ENCODE measurements at regions not wholly inside any gene's neighbourhood (a gene's known extent, or its start where the extent isn't known, plus 50 kb on each side); places are given as distances from the start of the nearest gene placed in this dataset.

DNA sequence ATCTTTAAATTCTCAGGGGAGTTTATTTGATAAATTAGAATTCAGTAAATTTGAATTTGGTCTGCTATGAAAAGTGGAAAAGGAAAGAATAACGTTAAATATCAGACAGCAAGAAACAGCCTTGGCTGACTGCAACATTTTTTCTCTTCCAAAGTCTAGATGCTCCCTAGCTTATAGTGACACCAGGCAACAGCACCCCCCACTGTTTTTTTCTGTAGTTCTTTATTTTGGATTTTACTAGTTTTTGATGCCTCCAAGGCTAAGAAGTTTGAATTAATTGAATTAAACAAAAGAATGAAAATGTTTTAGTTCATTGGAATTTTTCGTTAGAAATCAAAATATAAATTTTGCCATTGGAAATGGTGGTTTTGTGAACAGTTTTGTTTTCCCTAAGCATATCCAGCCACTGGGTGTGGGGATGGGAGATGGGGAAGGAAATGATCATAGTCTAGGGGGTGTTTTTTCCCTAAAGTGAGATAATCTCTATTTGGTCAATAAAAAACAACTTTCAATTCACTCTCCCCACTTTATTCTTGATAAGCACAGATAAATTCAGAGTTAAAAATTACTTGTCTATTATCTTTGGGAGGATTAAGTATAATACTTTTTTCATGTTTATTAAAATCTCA, 199.3 kb upstream of the CD180 start:
- DNase-seq = no peak

DNA sequence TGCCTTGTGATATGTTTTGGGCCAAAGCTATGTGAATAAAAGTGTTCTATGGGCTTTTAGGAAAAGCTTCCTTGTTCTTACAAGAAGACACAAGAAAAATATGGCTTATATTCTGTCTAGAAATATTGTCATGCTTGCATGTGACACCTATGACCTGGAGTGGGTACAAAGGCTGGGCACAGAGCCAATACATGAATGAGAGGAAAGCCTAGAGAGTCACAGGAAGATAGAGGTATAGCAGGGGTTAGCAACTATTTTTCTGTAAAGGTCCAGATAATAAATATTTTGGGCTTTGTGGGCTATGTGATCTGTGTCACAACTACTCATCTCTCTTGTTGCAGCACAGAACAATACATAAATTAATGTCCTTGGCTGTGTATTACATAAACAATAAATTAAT, 196.6 kb upstream of the CD180 start:
- DNase-seq = no peak

DNA sequence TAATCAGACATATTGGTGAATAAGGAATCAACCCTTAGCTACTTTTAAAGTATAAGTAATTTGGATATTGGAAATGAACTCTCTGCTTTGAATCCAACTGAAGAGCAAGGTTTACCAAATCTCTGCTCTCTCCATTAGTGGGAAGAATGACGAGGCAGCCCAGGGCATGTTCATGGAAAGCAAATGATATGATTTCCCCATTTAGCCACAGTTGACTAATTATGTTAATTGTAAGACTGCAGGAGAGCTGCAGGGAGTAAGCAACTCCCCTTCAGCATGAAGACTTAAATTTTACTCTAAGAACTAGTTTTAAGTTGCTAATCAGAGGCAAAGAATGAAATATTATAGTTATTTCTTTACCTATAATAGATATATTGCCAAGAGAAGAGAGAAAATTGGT, 194.3 kb upstream of the CD180 start:
- DNase-seq = no peak

DNA sequence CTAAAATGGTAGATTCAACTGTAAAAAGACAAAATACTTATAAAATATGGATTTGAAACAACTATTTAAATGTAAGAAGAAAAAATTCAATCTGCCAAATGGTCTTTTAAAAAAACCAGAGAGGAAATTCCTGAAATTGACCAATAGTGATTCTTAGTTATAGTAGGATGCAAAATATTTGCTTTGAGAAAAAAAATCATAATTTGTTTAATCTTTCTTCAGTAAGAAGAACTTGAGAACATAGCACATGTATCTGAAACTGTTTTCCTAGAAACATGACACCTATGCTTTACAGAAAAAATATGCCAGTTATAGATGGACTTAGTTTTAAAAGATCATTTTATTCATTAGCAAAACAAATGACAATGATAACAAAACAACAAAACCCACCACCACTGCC, 186.9 kb upstream of the CD180 start:
- no peak for DNase-seq

DNA sequence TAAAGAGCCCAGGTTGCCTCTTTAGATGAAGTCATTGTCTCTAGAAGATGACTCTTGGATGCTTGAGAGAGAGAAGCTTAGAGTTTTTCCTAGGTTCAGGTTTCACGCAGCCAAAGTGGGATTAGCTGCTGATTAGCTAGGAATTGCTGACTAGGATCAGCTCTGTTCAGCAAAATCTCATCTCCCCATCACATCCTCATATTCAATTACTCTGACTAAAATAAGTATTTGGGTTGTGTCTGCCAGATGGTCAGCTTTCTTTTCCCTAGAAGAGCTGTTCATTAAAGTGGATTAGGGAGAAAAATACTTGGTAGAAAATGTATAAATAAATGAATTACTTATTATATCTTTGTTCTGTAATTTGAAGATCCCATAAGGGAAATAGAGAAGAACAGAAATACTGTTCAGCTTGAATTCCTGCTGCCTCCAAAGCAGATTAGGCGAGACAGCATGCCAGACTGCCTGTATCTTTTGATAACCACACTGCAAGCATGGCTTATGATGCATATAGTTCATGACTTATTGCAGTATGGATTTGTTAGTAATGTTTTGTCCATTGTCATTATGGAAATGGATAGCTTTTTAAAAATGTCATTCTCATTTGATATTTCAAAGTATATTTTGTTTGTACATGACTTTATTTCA, 184.8 kb upstream of the CD180 start:
- peak; percentile 17 for DNase-seq

DNA sequence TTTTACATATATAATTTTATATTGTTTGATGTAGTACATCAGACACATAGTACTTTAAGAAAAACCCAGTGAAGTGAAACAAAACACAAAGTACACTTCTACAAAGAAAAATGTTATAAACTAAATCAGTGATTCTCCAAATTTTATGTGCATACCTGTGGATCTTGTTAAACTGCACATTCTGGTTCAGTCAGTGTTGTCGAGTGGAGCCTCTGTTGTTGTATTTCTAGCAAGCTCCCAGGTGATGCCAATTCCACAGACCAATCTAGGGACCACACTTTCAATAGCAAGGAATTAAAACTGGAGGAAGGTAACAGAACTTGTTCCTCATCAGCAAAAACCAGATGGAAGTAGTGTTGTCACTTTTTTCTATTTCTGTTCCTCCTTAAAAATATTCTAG, 183.8 kb upstream of the CD180 start:
- no peak for DNase-seq

DNA sequence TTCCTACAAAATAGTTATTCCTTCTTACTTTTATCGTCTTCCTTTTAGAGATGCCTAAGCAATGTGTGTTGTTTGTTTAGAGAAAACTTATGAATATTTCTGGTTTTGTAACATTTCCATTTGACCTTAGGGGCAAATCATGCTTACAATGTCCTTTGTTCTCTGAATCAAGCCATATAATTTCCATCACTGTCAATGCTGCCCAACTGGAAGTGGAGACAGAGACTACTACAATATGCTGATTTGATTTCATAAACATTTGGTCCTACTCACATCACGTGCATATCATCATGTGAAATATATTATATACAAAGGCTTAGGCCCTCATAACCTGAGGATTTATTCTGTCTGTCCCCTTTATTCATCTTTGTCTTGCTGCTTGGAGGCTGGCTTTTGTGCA, 183.2 kb upstream of the CD180 start:
- DNase-seq = no peak

DNA sequence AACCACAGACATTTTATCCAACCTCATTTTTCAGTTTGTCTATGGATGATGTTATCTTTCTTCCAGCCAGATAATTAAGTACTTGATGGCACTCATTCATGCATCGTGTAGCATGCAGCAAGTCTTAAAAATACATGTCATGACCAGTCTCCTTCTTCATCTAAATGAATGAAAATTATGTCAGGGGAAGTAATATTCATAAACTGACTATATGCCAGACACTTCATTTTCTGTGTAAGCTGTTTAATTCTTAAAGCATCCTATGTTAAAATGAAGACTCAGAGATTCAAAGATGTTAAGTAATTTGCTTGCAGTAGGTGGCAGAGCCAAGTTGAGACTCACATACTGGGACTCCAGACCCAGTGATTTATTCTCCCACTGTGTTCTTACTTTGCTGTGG, 181.7 kb upstream of the CD180 start:
- DNase-seq = no peak

DNA sequence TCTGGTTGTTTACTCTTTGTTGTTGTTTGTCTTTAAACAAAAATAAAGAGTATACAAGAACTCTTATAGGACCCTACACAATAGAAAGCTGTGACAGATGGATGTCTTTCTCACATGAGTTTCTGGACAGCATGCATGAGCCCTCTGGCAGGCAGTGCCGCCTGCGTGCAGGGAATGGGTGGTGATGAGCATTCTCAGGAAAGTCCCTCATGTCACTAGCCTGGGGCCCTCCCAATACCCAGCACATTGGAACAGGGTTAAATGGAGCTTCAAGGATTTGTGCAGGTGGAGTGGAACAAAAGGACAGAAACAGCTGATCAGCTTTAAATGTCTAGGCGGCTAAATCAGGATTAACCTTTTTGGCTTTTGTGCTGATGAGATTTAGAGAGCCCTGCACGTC, 181.0 kb upstream of the CD180 start:
- DNase-seq = no peak

DNA sequence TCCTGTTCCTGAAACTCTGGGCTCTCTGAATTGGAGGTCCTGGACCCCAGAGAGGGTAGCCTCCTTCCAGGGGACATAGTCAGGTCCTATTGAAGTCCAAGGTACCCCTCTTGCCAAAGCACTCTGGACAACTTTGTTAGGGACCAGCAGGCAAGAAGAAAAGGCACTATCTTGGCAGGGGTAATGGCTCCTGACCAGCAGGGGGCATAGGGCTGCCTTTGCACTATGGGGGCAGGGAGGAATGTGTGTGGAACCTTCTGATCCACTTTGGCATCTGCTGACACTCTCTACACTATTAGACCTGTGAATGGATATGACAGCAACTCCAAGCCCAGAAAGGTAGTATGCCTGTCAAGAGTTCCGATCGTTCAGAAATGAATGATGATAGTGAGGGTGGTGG, 179.0 kb upstream of the CD180 start:
- no peak for DNase-seq

DNA sequence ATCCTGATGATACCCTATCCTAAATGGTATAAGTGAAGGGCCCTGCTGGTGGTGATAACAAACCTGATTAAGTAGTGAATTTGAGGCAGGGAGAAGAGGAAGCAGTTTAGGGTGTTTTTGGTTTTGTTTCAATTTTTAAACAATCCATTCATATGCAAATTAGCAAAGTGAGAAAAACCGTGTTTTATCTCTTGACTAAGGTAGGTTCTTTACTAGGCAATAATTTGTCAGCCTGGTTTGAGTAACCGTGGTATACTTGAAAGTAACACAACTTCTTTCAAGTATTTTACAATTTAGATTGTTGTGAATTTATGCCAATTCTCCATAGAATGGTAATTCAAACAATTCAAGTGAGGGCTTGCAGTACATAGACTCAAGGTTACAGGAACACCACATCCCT, 177.8 kb upstream of the CD180 start:
- DNase-seq = no peak

DNA sequence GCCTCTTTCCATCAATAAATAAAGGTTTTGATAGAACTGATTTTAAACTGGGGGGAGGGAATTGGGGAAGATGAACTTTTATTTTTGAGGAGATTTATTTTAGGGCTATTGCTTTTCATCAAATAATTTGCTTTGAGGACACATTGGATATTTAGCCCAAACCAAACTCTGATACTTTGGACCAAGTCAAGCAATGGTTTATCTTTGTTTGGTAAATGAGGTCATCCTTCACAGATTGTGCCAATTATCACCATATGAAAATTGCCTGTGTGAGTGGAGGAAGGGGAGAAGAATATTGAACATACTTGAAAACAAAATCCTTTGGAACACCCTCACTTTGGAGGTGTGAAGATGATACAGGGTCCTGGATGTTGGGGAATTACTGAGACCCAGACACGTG, 176.9 kb upstream of the CD180 start:
- no peak for DNase-seq

DNA sequence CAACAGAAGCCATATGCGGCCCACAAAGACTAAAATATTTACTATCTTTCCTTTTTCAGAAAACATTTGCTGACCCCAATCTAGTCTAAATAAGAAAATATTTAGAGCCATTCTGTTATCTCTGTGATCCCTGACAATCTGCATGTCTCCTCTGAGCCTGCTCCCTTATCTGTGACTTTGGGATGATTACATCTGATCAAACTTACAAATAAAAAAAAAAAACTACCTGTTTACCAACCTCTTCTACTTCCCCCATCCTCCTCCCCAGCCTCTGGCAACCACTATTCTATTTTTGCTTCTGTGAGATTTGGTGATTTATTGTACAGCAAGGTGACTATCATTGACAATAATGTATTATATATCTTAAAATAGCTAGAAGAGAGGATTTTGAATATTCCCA, 176.3 kb upstream of the CD180 start:
- no peak for DNase-seq

DNA sequence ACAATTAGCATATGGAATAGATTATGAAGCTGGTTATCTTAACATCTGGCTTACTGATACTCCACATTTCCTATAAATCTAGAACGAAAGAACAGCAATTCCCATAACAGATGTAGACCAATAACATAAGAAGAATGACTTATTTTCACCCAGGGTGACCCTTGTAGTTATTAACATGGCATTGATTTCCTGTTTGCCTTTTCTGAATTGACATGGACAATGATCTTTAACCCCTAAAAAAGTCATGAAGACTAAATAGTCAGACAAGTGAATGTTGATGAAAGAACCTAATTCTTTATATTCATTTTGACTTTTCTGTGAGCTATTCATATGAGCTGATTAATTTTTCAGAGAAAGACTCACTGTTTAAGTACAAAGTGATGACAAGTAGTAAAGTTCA, 175.3 kb upstream of the CD180 start:
- DNase-seq = no peak

DNA sequence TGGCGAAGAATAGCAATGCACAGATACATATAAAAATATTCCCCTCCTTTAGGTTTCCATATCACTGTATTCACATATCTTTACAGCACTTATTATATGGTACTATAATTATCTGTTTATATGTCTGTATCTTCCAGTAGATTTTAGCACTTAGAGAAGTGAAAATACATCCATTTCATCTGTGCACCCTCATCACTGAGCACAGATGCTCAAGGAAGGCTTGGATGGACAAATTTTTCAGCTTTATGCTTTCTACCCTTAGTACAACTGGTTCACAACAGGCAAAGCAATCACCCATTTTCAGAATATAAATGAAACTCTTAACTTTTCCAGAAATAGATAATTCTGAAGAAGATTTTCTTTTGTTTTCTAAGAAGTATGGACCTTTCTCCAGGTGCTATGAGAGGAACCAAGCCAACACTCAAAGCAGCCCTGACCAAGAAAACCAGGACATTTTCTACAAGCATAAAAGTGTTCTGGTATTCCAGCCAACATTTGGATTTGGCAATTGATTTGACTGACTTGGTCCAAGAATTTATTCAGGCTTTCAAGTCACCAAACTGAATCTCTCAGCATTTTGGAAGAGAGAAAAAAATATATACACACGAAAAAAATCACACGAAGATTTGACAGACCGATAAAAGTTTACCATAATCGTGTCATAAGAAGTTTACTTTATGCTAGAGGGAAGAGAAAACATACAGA, 170.2 kb upstream of the CD180 start:
- DNase-seq = no peak

DNA sequence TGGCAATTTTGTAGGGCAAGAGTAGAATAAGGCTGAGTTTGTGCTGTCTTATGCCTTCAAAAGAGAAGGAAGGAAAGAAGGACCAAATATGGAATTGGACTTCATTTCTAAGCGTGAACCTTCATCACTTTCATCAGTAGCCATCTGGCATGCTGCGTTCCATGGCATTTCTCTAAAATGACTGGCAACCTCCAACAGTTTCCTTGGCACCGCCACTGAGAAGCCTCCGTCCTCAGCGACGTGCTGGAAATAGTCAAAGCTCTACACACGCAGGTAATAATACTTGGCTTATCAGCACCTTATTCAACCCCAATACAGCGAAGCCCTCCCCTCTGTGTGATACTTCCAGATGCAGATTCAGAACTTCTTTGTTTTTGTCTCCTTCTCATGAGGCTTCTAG, 169.7 kb upstream of the CD180 start:
- no peak for DNase-seq

DNA sequence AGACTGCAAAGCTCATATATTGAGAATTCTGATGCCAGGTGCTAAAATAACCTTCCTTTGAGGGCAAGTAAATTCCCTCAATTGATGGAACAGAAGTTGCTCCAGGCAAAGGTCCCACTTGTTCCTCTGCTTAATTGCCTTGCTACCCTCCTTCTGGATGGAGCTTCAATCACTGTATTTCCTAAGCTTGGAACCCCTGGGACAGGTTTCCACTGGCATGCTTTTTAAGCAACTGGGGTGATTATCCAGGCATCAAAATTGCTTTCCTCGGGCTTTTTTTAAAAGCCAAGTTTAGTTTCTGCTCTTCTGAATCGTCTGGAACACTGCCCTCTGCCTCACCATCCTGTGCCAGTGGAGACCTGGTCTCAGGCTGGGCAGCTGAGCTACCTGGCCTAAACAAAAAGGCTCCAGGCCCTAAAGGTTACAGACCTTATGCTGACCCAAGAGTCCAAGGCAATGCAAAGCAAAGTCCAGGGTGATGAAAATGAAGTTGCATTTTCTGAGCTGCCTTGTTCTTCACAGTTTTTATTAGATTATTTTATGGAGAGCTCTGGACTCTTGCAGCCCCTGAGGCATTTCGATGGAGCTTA, 167.9 kb upstream of the CD180 start:
- DNase-seq = no peak

DNA sequence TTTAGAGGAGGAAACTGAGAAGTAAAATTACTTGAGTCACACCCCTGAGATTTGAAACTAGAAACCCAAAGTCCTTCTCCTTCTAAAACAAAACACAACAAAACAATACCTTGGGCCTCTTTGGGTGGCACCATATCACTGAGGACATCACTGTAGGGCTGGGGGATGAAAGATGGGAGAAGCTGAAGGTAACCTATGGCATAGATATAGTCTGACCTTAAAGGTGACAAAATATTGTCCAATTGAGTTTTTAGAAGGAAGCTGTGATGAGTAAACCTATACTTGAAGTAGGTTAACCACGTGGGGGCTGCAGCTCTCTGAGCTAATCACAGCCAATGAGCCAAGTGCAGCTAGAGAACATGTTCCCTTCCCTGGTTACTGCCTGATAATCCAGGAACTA, 167.4 kb upstream of the CD180 start:
- DNase-seq = no peak

DNA sequence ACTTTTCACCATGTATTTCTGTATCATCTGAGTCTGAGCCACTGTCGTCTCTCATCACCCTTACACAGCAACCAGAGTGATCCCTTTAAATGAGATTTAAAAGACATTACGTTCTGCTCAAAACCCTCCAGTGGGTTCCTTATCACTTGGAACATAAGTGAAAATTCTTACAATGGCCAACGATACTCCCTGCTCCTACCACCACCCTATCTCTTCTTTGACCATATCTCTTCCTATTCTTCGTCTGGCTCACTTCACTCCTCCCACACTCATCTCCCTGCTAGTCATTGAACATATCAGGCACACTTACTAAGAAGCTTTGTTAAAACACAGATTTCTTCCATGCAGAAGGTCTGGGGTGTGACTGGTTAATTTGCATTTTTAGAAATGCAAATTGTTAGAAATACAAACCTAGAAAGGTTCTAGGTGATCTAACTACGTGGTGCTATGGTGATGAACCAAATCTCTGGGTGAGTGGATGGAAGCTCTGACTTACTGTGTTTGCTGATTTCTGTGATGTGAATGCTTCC, 166.6 kb upstream of the CD180 start:
- no peak for DNase-seq

DNA sequence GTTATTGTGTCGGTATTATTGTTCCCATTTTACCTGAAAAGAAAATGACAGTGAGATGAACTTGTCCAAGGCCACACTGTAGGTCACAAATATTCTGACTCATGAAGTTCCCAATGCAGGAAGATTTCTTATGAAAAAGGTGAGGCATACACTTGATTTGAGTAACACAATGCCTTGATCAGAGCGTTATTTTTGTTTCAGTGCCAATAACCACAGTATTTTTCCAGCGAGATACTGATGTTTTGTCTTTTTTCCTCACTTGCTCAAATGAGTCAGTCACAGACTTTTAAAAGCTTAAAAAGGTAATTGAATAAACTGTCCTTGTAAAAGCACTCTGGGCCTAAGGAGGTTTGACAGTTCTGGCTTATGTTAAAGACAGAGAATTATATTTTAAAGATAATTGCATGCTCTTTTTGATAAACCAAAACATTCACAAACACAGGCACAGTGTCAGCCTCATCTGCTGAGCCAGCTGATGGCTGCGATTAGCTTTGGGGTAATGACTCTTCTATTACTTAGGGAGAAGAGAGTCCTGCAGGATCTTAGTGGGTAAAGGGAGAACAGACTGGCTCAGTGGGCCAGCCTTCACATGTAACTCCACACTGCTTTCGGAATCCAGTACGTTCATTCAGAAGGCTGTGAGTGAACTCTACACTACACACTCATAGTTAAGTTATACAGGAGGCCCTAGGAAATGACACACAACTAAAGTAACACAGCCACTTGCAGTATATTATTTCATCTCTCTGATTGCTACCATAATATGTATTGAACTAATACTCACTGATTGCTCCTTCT, 165.5 kb upstream of the CD180 start:
- DNase-seq = no peak

DNA sequence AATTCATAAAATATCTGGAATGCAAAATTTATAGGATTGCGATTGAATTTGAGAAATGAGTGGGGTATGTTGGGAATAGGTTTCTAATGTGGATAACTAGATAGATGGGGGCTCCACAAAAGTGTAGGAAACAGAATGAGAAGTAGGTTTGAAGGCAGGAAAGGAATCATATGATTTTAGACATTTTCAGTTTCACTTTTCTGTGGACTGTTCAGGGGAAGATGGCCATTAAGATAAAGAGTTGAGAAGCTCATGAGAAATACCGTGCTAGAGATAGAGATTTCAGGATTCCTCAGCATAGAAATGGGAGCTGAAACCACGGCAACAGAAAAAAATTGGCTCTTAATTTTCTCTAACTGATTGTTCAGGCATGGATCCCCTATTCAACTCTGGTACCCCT, 163.4 kb upstream of the CD180 start:
- no peak for DNase-seq

DNA sequence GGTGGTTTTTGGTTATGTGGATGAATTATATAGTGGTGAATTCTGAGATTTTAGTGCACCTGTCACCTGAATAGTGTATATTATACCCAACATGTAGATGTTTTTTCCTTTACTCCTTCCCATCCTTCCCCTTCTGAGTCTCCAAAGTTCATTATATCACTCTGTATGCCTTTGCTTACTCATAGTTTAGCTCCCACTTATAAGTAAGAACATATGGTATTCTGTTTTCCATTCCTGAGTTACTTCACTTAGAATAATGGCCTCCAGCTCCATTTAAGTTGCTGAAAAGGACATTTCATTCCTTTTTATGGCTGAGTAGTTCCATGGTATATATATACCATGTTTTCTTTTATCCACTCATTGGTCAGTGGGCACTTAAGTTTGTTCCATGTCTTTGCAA, 161.6 kb upstream of the CD180 start:
- DNase-seq = no peak

DNA sequence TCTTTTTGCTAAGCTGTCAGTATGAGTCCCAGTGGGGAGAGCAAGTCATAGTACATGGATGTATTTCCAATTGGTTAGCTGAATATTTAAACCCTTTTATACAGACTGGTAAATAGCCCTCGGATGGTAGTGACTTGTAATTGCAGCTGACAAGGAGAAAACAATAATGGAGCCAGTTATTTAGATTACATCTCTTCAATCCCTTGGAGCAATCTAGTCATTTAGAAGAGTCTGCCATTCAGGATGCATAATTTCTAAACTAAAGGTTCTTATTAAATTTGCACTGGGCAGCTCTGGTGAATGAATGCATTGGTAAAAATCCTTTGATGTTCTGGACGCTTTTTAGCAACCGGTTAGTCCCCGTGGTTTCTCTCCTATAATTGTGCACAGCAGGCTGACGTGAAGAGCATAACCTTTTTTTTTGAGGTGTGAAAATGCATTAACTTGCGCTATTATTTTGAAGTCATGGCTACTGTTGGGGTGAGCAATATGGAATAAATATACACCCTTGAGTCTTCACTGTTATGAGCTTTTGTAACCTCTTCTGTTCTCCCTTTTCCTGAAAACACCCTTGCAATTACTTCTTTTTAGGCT, 158.6 kb upstream of the CD180 start:
- no peak for DNase-seq
